Mesenchymal stem cell (in vitro differentiated cells and primary cell): ENCODE measurements at regions not wholly inside any gene's neighbourhood (a gene's known extent, or its start where the extent isn't known, plus 50 kb on each side); places are given as distances from the start of the nearest gene placed in this dataset.
A peak's percentile ranks its signal among the peaks of the same experiment; 100 is the strongest.

Source experiments
- DNase-seq: peaks from one replicate; pipeline ENCODE4 v3.0.0-alpha.2; 2013
- H2AFZ ChIP-seq: one replicate; pipeline ENCODE4 v1.6.1; 2013; ENCODE audit warnings: low read depth, mild to moderate bottlenecking, control low read depth, inconsistent platforms, low read length, moderate library complexity
- H2AK5ac ChIP-seq: 2 replicates; pipeline ENCODE4 v1.6.1; 2013; ENCODE audit warnings: low read length, moderate library complexity, mild to moderate bottlenecking, inconsistent platforms; ENCODE audit not compliant: severe bottlenecking
- H2BK120ac ChIP-seq: one replicate; pipeline ENCODE4 v1.6.1; 2013; ENCODE audit warnings: low read depth, mild to moderate bottlenecking, inconsistent platforms, low read length, moderate library complexity
- H2BK12ac ChIP-seq, 2 experiments: one replicate each; pipeline ENCODE4 v1.6.1; 2013; ENCODE audit warnings: inconsistent platforms in 2 of 2, low read length in 2 of 2, mild to moderate bottlenecking in 2 of 2, moderate library complexity in 2 of 2, control low read depth in 1 of 2
- H2BK15ac ChIP-seq: one replicate; pipeline ENCODE4 v1.6.1; 2013; ENCODE audit warnings: mild to moderate bottlenecking, low read depth, inconsistent platforms; ENCODE audit not compliant: poor library complexity, severe bottlenecking
- H2BK5ac ChIP-seq: 2 replicates; pipeline ENCODE4 v1.6.1; 2013; ENCODE audit warnings: low read depth, mild to moderate bottlenecking, low read length, control low read depth, inconsistent platforms; ENCODE audit not compliant: poor library complexity, severe bottlenecking
- H3K14ac ChIP-seq, 2 experiments: one replicate each; pipeline ENCODE4 v1.6.1; 2013; ENCODE audit warnings: inconsistent platforms in 2 of 2, low read length in 2 of 2, control low read depth in 1 of 2, mild to moderate bottlenecking in 1 of 2, moderate library complexity in 1 of 2
- H3K18ac ChIP-seq, 2 experiments: one replicate each; pipeline ENCODE4 v1.6.1; 2013; ENCODE audit warnings: inconsistent platforms in 2 of 2, low read length in 2 of 2, control low read depth in 1 of 2, low read depth in 1 of 2, mild to moderate bottlenecking in 1 of 2
- H3K23ac ChIP-seq, 2 experiments: one replicate each; pipeline ENCODE4 v1.6.1; 2013; ENCODE audit warnings: inconsistent platforms in 2 of 2, low read length in 2 of 2, mild to moderate bottlenecking in 2 of 2, moderate library complexity in 2 of 2, control low read depth in 1 of 2
- H3K27ac ChIP-seq: 2 replicates; pipeline ENCODE4 v1.5.1; 2013; ENCODE audit warnings: mild to moderate bottlenecking, moderate library complexity, low read length, control low read depth, inconsistent platforms; ENCODE audit not compliant: poor library complexity, severe bottlenecking
- H3K27me3 ChIP-seq, 2 experiments: 2 replicates each; pipeline versions ENCODE4 v1.6.1 to v1.7.0; 2013; ENCODE audit warnings: low read length in 2 of 2, mild to moderate bottlenecking in 2 of 2, moderate library complexity in 2 of 2, control low read depth in 1 of 2, inconsistent platforms in 1 of 2; ENCODE audit not compliant: control insufficient read depth in 1 of 2, insufficient read depth in 1 of 2
- H3K36me3 ChIP-seq, 2 experiments: 2 replicates each; pipeline versions ENCODE4 v1.6.1 to v1.7.0; 2013; ENCODE audit warnings: low read length in 2 of 2, control low read depth in 1 of 2, inconsistent platforms in 1 of 2, low read depth in 1 of 2, mild to moderate bottlenecking in 1 of 2; ENCODE audit not compliant: insufficient read depth in 2 of 2, control insufficient read depth in 1 of 2
- H3K4ac ChIP-seq, 2 experiments: one replicate each; pipeline ENCODE4 v1.6.1; 2013; ENCODE audit warnings: inconsistent platforms in 2 of 2, low read length in 2 of 2, mild to moderate bottlenecking in 2 of 2, moderate library complexity in 2 of 2, control low read depth in 1 of 2, low read depth in 1 of 2
- H3K4me1 ChIP-seq: 2 replicates; pipeline ENCODE4 v1.6.1; 2013; ENCODE audit warnings: low read depth, low read length, control low read depth; ENCODE audit not compliant: control insufficient read depth, insufficient read depth
- H3K4me2 ChIP-seq: 2 replicates; pipeline ENCODE4 v1.6.1; 2013; ENCODE audit warnings: low read length, mild to moderate bottlenecking, inconsistent platforms; ENCODE audit not compliant: poor library complexity, severe bottlenecking
- H3K4me3 ChIP-seq, 2 experiments: 2 replicates each; pipeline versions ENCODE4 v1.5.1 to v1.7.0; 2013; ENCODE audit warnings: low read length in 2 of 2, mild to moderate bottlenecking in 2 of 2, control low read depth in 1 of 2, low read depth in 1 of 2; ENCODE audit not compliant: insufficient read depth in 1 of 2
- H3K79me1 ChIP-seq: replicated peaks from 2 replicates; pipeline ENCODE4 v1.6.1; 2013; ENCODE audit warnings: mild to moderate bottlenecking, control low read depth, low read length, inconsistent platforms; ENCODE audit not compliant: poor library complexity, severe bottlenecking
- H3K9ac ChIP-seq: 2 replicates; pipeline ENCODE4 v1.7.0; 2013; ENCODE audit warnings: mild to moderate bottlenecking, low read length, moderate library complexity
- H3K9me3 ChIP-seq: 2 replicates; pipeline ENCODE4 v1.7.0; 2013; ENCODE audit warnings: mild to moderate bottlenecking, low read length; ENCODE audit not compliant: control insufficient read depth
- H4K8ac ChIP-seq: one replicate; pipeline ENCODE4 v1.6.1; 2013; ENCODE audit warnings: inconsistent platforms, mild to moderate bottlenecking, low read length, moderate library complexity
- H4K91ac ChIP-seq: one replicate; pipeline ENCODE4 v1.6.1; 2013; ENCODE audit warnings: mild to moderate bottlenecking, low read length, inconsistent platforms
- WGBS: methylation state at CpG from one replicate; pipeline ENCODE4 v1.1.7; 2013; ENCODE audit warnings: mixed read lengths; 5-methylcytosine and 5-hydroxymethylcytosine counted together

GRCh38 chr6:74280130-74280692, 584.2 kb downstream of the CD109 start:
- H3K14ac ChIP-seq: no peak overlapping the region
- H2BK12ac ChIP-seq: no peak overlapping the region
- no peak overlapping the region for H4K8ac ChIP-seq
- H3K9me3 ChIP-seq: no peaks in the 10 kb centered on the region
- H3K27ac ChIP-seq: no peak overlapping the region
- no peak overlapping the region for H3K18ac ChIP-seq
- no peaks in the 10 kb centered on the region for H3K36me3 ChIP-seq
- H2BK15ac ChIP-seq: no peak overlapping the region
- no peak overlapping the region for H3K4ac ChIP-seq
- DNase-seq: no peak
- no peak overlapping the region for H3K4me2 ChIP-seq
- no peak overlapping the region for H2BK120ac ChIP-seq
- H2AK5ac ChIP-seq: no peak overlapping the region
- H3K4me3 ChIP-seq: no peak overlapping the region
- no peak overlapping the region for H3K9ac ChIP-seq
- no peak overlapping the region for H4K91ac ChIP-seq
- no peaks in the 10 kb centered on the region for H3K4me1 ChIP-seq
- no peak overlapping the region for H2AFZ ChIP-seq
- no peak overlapping the region for H2BK5ac ChIP-seq
- H3K23ac ChIP-seq: no peak overlapping the region
- 75% methylated on average over 5 of the region's 6 CpGs for WGBS
- no peaks in the 10 kb centered on the region for H3K27me3 ChIP-seq
- no peaks in the 10 kb centered on the region for H3K79me1 ChIP-seq

GRCh38 chr6:74277777-74278186, 581.8 kb downstream of the CD109 start:
- peak; percentile 61 for DNase-seq
- Histone ChIP-seq H3K14ac (no peak overlapping the region), H2AK5ac (no peak overlapping the region), H4K91ac (no peak overlapping the region), H3K36me3 (no peaks in the 10 kb centered on the region), H2BK120ac (no peak overlapping the region), H3K27ac (no peak overlapping the region), H3K4me1 (no peaks in the 10 kb centered on the region), H3K4me2 (no peak overlapping the region), H3K4me3 (no peak overlapping the region), H3K79me1 (no peaks in the 10 kb centered on the region), H3K18ac (peak overlapping the region in 1 of 2 experiments; percentile 66), H2AFZ (no peak overlapping the region), H2BK15ac (no peak overlapping the region), H3K27me3 (no peaks in the 10 kb centered on the region), H2BK12ac (no peak overlapping the region), H4K8ac (no peak overlapping the region), H3K9me3 (no peaks in the 10 kb centered on the region), H3K9ac (no peak overlapping the region), H2BK5ac (no peak overlapping the region), H3K4ac (no peak overlapping the region), H3K23ac (no peak overlapping the region)
- 59% methylated on average over 6 of the region's 6 CpGs for WGBS

- no peaks in the 10 kb centered on the region for H3K27me3 ChIP-seq
- DNase-seq: no peak
- H3K4ac ChIP-seq: no peak overlapping the region
- no peak overlapping the region for H3K23ac ChIP-seq
- H4K91ac ChIP-seq: no peak overlapping the region
- H3K4me2 ChIP-seq: no peak overlapping the region
- H3K4me3 ChIP-seq: no peak overlapping the region
- H2BK12ac ChIP-seq: no peak overlapping the region
- no peaks in the 10 kb centered on the region for H3K9me3 ChIP-seq
- no peak overlapping the region for H2BK120ac ChIP-seq
- H3K14ac ChIP-seq: no peak overlapping the region
- H3K27ac ChIP-seq: no peak overlapping the region
- no peak overlapping the region for H2BK5ac ChIP-seq
- H2AFZ ChIP-seq: no peak overlapping the region
- no peak overlapping the region for H2BK15ac ChIP-seq
- peak overlapping the region in 1 of 2 experiments; percentile 14 for H3K18ac ChIP-seq
- no peaks in the 10 kb centered on the region for H3K36me3 ChIP-seq
- no peak overlapping the region for H3K9ac ChIP-seq
- H3K79me1 ChIP-seq: no peaks in the 10 kb centered on the region
- H2AK5ac ChIP-seq: no peak overlapping the region
- H4K8ac ChIP-seq: no peak overlapping the region
- H3K4me1 ChIP-seq: no peaks in the 10 kb centered on the region
Observed at GRCh38 chr6:74273541-74273940, 577.5 kb downstream of the CD109 start.

- H3K4me2 ChIP-seq: no peak overlapping the region
- no peak overlapping the region for H4K8ac ChIP-seq
- peak overlapping the region in 1 of 2 experiments; percentile 75 for H3K18ac ChIP-seq
- no peak overlapping the region for H3K9ac ChIP-seq
- no peak overlapping the region for H2BK120ac ChIP-seq
- H3K4me1 ChIP-seq: no peaks in the 10 kb centered on the region
- H3K4me3 ChIP-seq: no peak overlapping the region
- H3K14ac ChIP-seq: no peak overlapping the region
- peak overlapping the region in 1 of 2 experiments; percentile 86 for H2BK12ac ChIP-seq
- no peak overlapping the region for H2AK5ac ChIP-seq
- peak overlapping the region in 1 of 2 experiments; percentile 24 for H3K4ac ChIP-seq
- H3K27me3 ChIP-seq: no peaks in the 10 kb centered on the region
- no peak overlapping the region for H4K91ac ChIP-seq
- H3K36me3 ChIP-seq: no peaks in the 10 kb centered on the region
- DNase-seq: no peak
- H2AFZ ChIP-seq: no peak overlapping the region
- H2BK5ac ChIP-seq: no peak overlapping the region
- H3K23ac ChIP-seq: no peak overlapping the region
- no peaks in the 10 kb centered on the region for H3K9me3 ChIP-seq
- no peaks in the 10 kb centered on the region for H3K79me1 ChIP-seq
- H3K27ac ChIP-seq: no peak overlapping the region
- no peak overlapping the region for H2BK15ac ChIP-seq
- WGBS: 79% methylated on average over 2 of the region's 3 CpGs
Observed at GRCh38 chr6:74269600-74269858, 573.5 kb downstream of the CD109 start.
